HepG2 (cell line): ENCODE measurements at regions not wholly inside any gene's neighbourhood (a gene's known extent, or its start where the extent isn't known, plus 50 kb on each side); places are given as distances from the start of the nearest gene placed in this dataset.

Experiments
- FOXK2 ChIP-seq: fragments of 450-650 bp; IDR thresholded peaks from 2 replicates; pipeline ENCODE4 v1.6.1; 2016
- HOXA3 ChIP-seq: sonication (generic); formaldehyde crosslinking; IDR thresholded peaks from 2 replicates; pipeline ENCODE4 v1.5.0; 2020; ENCODE audit warnings: missing genetic modification reagents
- ISX ChIP-seq: sonication (generic); formaldehyde crosslinking; conservative IDR thresholded peaks from 2 replicates; pipeline ENCODE4 v1.5.0; 2020; ENCODE audit warnings: missing genetic modification reagents
- MIXL1 ChIP-seq: IDR thresholded peaks from 2 replicates; pipeline ENCODE4 v1.6.1; 2016
- NCOA1 ChIP-seq: sonication (generic); formaldehyde crosslinking; IDR thresholded peaks from 2 replicates; pipeline ENCODE4 v1.9.0; 2021; ENCODE audit warnings: missing genetic modification reagents
- NFKBIZ ChIP-seq: IDR thresholded peaks from 2 replicates; pipeline ENCODE4 v1.6.1; 2018; ENCODE audit warnings: missing genetic modification reagents, missing compliant biosample characterization
- NRL ChIP-seq: sonication (generic); formaldehyde crosslinking; IDR thresholded peaks from 2 replicates; pipeline ENCODE4 v1.5.0; 2020; ENCODE audit warnings: missing genetic modification reagents, mild to moderate bottlenecking, moderate library complexity, borderline replicate concordance
- RAD51 ChIP-seq: fragments of 450-650 bp; IDR thresholded peaks from 2 replicates; pipeline ENCODE4 v1.6.1; 2016; ENCODE audit warnings: borderline replicate concordance
- RARA ChIP-seq: IDR thresholded peaks from 2 replicates; pipeline ENCODE4 v1.6.1; 2016; ENCODE audit warnings: missing genetic modification reagents, missing compliant biosample characterization
- RORA ChIP-seq: sonication (generic); formaldehyde crosslinking; IDR thresholded peaks from 2 replicates; pipeline ENCODE4 v1.5.0; 2020; ENCODE audit warnings: mild to moderate bottlenecking, missing genetic modification reagents, moderate library complexity
- RXRB ChIP-seq: IDR thresholded peaks from 2 replicates; pipeline ENCODE4 v1.6.1; 2016; ENCODE audit warnings: borderline replicate concordance, missing genetic modification reagents, missing compliant biosample characterization
- SNAI1 ChIP-seq: sonication (generic); formaldehyde crosslinking; IDR thresholded peaks from 2 replicates; pipeline ENCODE4 v1.5.0; 2020; ENCODE audit warnings: mild to moderate bottlenecking, missing genetic modification reagents, borderline replicate concordance
- SNAPC5 ChIP-seq: sonication (generic); formaldehyde crosslinking; IDR thresholded peaks from 2 replicates; pipeline ENCODE4 v1.8.1; 2023; ENCODE audit warnings: mild to moderate bottlenecking, missing genetic modification reagents, borderline replicate concordance
- TGIF2 ChIP-seq: IDR thresholded peaks from 2 replicates; pipeline ENCODE4 v1.6.1; 2016; ENCODE audit warnings: control low read depth, missing compliant biosample characterization
- ZBTB38 ChIP-seq: sonication (generic); formaldehyde crosslinking; IDR thresholded peaks from 2 replicates; pipeline ENCODE4 v1.5.1; 2020; ENCODE audit warnings: mild to moderate bottlenecking, missing genetic modification reagents
- ZNF121 ChIP-seq: sonication (generic); formaldehyde crosslinking; IDR thresholded peaks from 2 replicates; pipeline ENCODE4 v1.5.0; 2020; ENCODE audit warnings: mild to moderate bottlenecking, missing genetic modification reagents
- ZNF225 ChIP-seq: sonication (generic); formaldehyde crosslinking; IDR thresholded peaks from 2 replicates; pipeline ENCODE4 v1.4.0; 2020; ENCODE audit warnings: mild to moderate bottlenecking, missing genetic modification reagents
- ZNF263 ChIP-seq: sonication (generic); formaldehyde crosslinking; IDR thresholded peaks from 2 replicates; pipeline ENCODE4 v1.4.0; 2020; ENCODE audit warnings: missing genetic modification reagents
- ZNF614 ChIP-seq: IDR thresholded peaks from 2 replicates; pipeline ENCODE4 v1.6.1; 2018; ENCODE audit warnings: missing biosample characterization, missing genetic modification reagents, inconsistent platforms, borderline replicate concordance
- ZNF747 ChIP-seq: sonication (generic); formaldehyde crosslinking; IDR thresholded peaks from 2 replicates; pipeline ENCODE4 v1.8.1; 2023; ENCODE audit warnings: missing genetic modification reagents, mild to moderate bottlenecking, borderline replicate concordance
- ZNF878 ChIP-seq: sonication (generic); formaldehyde crosslinking; IDR thresholded peaks from 2 replicates; pipeline ENCODE4 v1.8.1; 2023; ENCODE audit warnings: mild to moderate bottlenecking, missing genetic modification reagents, moderate library complexity
- ZNF879 ChIP-seq: sonication (generic); formaldehyde crosslinking; IDR thresholded peaks from 2 replicates; pipeline ENCODE4 v1.8.1; 2023; ENCODE audit warnings: missing genetic modification reagents
- ZSCAN5A ChIP-seq: sonication (generic); formaldehyde crosslinking; IDR thresholded peaks from 2 replicates; pipeline ENCODE4 v1.8.0; 2022; ENCODE audit warnings: mild to moderate bottlenecking, missing genetic modification reagents, borderline replicate concordance
- TF ChIP-seq, protein P1 (sequence below): sonication (generic); formaldehyde crosslinking; IDR thresholded peaks from 2 replicates; pipeline ENCODE4 v1.5.0; 2020; ENCODE audit warnings: mild to moderate bottlenecking, missing genetic modification reagents, borderline replicate concordance
- TF ChIP-seq, protein P2 (sequence below): sonication (generic); formaldehyde crosslinking; IDR thresholded peaks from 2 replicates; pipeline ENCODE4 v1.5.0; 2020; ENCODE audit warnings: mild to moderate bottlenecking, missing genetic modification reagents
- TF ChIP-seq, protein P3 (sequence below): IDR thresholded peaks from 2 replicates; pipeline ENCODE4 v1.6.1; 2012; ENCODE audit warnings: inconsistent platforms

DNA sequence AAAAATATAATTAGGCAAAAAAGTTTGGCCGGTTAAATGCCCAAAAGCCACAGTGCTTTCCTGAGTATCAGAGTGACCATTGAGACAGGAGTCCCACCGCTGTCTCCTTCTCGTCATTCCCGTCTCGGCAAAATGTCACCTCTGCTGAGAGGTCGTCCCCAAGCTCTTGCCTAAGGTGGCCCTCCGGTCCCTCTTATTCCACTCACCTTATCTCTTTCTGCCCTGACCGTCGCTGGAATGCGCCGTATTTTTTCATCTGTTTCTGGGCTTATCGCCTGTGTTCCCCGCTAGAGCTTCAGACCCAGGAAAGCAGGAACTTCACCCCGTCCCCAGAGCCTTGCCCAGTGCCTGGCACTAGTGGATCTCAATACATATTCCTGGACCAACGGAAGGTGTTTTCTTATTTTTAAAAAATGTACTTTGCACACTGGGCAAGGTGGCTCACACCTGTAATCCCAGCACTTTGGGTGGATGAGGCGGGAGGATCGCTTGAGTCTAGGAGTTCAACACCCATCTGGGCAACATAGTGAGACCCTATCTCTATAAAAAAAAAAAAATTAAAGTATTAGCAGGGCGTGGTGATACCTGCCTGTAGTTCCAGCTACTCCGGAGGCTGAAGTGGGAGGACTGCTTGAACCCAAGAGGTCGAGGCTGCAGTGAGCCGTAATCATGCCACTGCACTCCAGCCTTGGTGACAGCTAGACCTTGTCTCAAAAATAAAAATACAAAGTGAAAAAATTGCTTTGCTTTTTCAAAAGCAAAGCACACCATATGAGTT is 122.8 kb upstream of the PTPN1 start (continued):
- TF ChIP-seq ISX (CRISPR knock-in tag) (no peak), HOXA3 (CRISPR knock-in tag) (no peak), RAD51 (no peak), RARA (CRISPR knock-in tag) (no peak), ZNF225 (CRISPR knock-in tag) (no peak), ZSCAN5A (CRISPR knock-in tag) (no peak), SNAI1 (no peak), FOXK2 (no peak), ZNF879 (CRISPR knock-in tag) (no peak), NCOA1 (CRISPR knock-in tag) (peak; percentile 75; the same call in 1 of the 2 replicates), RORA (CRISPR knock-in tag) (no peak), NFKBIZ (no peak), ZNF121 (CRISPR knock-in tag) (peak; percentile 81), TGIF2 (no peak), ZNF878 (CRISPR knock-in tag) (no peak), RXRB (no peak), SNAPC5 (CRISPR knock-in tag) (no peak), ZNF747 (CRISPR knock-in tag) (no peak), MIXL1 (no peak), ZBTB38 (CRISPR knock-in tag) (peak; percentile 98), NRL (no peak), ZNF614 (CRISPR knock-in tag) (no peak), ZNF263 (CRISPR knock-in tag) (peak; percentile 45; the same call in 1 of the 2 replicates)
- TF ChIP-seq, protein P1, sequence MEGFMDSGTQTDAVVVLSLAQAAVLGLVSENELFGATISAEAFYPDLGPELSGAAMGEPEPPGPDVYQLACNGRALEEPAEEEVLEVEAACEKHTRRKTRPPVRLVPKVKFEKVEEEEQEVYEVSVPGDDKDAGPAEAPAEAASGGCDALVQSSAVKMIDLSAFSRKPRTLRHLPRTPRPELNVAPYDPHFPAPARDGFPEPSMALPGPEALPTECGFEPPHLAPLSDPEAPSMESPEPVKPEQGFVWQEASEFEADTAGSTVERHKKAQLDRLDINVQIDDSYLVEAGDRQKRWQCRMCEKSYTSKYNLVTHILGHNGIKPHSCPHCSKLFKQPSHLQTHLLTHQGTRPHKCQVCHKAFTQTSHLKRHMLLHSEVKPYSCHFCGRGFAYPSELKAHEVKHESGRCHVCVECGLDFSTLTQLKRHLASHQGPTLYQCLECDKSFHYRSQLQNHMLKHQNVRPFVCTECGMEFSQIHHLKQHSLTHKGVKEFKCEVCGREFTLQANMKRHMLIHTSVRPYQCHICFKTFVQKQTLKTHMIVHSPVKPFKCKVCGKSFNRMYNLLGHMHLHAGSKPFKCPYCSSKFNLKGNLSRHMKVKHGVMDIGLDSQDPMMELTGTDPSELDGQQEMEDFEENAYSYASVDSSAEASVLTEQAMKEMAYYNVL (CRISPR knock-in tag) = no peak
- TF ChIP-seq, protein P2, sequence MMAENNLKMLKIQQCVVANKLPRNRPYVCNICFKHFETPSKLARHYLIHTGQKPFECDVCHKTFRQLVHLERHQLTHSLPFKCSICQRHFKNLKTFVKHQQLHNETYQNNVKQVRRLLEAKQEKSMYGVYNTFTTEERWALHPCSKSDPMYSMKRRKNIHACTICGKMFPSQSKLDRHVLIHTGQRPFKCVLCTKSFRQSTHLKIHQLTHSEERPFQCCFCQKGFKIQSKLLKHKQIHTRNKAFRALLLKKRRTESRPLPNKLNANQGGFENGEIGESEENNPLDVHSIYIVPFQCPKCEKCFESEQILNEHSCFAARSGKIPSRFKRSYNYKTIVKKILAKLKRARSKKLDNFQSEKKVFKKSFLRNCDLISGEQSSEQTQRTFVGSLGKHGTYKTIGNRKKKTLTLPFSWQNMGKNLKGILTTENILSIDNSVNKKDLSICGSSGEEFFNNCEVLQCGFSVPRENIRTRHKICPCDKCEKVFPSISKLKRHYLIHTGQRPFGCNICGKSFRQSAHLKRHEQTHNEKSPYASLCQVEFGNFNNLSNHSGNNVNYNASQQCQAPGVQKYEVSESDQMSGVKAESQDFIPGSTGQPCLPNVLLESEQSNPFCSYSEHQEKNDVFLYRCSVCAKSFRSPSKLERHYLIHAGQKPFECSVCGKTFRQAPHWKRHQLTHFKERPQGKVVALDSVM = peak; percentile 78
- TF ChIP-seq, protein P3, sequence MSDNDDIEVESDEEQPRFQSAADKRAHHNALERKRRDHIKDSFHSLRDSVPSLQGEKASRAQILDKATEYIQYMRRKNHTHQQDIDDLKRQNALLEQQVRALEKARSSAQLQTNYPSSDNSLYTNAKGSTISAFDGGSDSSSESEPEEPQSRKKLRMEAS = peak; percentile 25; the same call in 1 of the 2 replicates
